Hematopoietic multipotent progenitor cell treated with erythropoietin and hydrocortisone succinate and interleukin-3 and kit ligand, for 15 days (in vitro differentiated cells): ENCODE measurements at regions not wholly inside any gene's neighbourhood (a gene's known extent, or its start where the extent isn't known, plus 50 kb on each side); places are given as distances from the start of the nearest gene placed in this dataset.

Experiments
- DNase-seq: peaks from one replicate; pipeline ENCODE4 v3.0.0-alpha.2; 2015; ENCODE audit warnings: low spot score

DNA sequence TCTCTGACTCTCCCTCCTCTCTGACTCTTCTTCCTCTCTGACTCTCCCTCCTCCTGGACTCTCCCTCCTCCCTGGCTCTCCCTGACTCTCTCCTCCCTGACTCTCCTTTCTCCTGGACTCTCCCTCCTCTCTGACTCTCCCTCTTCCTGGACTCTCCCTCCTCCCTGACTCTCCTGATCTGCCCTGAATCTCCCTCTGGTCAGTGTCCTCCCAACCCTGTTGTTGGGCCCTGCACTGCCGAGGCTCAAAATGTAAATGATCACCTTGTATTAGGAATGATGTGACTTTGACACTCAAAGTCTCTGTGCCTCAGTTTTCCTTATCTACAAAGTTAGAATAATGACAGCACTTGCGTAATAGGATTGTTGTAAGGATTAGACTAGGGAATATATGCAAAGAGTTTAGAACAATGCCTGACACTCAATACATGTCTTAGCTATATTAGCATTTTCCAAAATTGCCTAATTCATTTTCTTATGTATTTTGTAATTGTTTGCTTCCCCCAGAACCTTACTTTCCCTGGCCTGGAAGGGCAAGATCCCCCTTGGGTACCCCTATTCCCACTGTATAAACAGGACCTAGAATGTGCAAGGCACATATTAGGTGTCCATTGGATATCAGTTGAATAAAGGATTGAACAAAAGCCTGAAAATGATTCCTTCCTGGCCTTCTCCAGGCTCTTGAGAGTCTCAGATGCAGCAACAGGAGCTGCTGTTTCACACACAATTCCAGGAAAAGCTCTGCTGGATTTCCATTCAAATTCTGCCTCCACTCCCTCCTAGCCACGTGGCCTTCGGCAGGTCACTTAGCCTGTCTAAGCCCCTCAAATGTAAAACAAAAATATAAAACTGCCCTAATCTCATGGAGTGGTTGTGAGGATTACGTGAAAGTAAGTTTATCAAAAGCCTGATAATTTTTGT, 170.1 kb downstream of the INHBB start:
- no peak for DNase-seq

DNA sequence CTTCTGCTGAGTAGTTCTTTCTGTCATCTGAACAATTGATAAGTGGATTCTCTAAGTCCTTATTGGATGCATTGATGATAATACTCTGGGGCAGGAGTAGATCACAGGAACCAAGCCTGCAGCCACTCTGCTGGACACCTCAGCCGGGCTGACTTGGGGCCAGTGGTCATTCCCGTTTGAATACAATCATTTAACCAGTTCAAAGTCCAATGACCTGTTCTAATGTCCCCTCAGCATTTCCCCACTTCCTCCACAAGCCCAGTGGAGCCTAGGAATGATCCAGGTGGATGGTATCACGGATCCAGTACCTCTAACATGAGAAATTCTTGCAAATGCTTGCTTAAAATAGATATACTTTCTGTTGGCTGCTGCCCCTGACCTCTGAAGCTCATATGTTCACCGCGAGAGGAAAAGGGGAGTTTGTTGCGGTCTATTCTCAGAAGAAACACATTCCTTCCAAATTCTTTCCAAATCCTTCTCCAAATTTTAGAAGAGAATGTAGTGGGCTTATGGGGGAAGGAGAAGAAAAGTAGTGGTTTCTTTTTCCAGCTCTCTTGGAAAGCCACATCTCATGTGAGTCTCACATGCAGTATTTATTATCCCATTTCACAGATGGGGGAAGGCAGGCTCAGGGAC, 170.9 kb downstream of the INHBB start:
- no peak for DNase-seq

DNA sequence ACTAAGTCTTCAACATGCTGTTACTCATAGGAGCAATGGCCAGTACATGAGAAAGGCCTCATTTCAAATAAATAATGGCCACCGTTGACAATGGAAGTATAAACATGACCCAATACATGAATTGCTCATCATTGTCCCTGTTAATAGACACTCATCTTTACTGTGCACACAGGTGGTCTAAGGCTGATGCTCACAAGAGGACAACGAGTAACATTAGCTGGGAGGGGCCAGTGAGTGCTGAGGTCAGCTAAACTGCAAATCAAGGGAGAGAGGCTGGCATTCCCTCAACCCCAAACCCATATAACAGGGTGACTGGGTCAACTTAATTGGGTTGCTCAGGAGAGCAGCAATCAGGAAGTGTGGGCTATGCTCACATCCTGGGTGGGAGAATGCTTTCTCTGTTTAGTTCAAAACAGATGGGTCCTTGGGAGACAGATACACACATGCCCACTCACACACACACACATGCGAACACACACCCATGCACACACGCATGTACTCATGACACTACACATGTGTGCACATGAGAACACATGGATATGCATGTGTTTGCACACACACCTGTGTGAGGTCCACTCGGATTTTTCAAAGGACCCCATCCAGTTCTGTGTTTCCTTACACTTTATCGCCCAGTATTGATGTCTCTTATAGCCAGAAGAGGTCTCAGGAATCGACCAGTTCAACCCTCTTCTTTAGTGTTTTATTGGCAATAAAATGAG, 172.0 kb downstream of the INHBB start:
- no peak for DNase-seq

DNA sequence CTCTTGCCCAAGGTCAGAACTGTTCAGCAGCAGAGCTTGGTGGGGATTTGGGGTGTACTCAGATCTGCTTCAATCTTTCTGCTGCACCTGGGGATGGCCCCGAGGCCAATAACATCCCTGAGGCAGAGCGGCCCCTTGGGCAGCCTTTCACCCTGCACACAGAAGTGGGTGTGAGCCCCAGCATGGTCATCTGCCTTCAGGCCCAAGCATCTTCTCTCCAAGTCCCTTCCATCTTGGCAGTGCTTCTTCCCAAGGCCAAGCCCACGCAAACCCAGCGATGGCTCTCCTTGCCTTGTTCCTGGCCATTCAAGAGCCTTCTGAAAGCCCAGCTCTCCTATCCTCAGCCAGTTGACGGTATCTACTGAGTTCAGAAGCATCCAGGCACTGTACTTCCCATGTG, 172.9 kb downstream of the INHBB start:
- DNase-seq = no peak

DNA sequence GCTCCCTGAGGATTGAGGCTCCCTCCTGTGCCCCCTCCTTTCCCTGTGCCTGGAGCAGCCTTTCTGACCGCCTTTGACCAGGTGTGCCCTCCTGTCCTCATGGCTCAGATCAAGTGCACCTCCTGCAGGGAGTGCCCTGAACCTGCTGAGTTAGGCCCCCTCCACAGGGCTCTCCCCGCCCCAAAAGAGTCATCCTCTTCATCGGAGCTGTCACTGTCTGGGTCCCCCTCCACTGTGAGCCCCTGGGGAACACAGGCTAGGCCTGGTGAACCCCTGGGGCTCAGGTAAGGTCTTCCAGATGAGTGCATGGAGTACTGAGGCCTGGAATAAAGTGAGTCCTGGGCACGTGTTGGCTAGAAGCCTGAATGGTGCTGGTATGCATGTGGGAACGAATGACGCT, 173.5 kb downstream of the INHBB start:
- no peak for DNase-seq

DNA sequence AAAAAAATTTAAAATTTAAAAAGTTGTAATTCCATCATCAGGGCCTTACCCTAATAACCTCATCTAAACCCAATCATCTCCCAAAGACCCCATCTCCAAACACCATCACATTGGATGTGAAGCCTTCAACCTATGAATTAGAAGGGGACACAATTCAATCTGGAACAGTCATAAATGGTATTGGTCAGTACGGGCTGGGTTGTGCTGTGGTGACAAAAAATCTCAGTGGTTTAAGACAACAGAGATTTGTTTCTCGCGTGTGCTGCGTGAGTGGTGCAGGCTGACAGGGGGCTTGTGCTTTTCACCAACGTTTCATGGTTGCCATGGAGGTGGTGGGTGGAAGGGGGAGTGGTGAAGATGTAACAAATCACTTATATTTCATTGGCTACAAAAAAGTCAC, 174.5 kb downstream of the INHBB start:
- no peak for DNase-seq

DNA sequence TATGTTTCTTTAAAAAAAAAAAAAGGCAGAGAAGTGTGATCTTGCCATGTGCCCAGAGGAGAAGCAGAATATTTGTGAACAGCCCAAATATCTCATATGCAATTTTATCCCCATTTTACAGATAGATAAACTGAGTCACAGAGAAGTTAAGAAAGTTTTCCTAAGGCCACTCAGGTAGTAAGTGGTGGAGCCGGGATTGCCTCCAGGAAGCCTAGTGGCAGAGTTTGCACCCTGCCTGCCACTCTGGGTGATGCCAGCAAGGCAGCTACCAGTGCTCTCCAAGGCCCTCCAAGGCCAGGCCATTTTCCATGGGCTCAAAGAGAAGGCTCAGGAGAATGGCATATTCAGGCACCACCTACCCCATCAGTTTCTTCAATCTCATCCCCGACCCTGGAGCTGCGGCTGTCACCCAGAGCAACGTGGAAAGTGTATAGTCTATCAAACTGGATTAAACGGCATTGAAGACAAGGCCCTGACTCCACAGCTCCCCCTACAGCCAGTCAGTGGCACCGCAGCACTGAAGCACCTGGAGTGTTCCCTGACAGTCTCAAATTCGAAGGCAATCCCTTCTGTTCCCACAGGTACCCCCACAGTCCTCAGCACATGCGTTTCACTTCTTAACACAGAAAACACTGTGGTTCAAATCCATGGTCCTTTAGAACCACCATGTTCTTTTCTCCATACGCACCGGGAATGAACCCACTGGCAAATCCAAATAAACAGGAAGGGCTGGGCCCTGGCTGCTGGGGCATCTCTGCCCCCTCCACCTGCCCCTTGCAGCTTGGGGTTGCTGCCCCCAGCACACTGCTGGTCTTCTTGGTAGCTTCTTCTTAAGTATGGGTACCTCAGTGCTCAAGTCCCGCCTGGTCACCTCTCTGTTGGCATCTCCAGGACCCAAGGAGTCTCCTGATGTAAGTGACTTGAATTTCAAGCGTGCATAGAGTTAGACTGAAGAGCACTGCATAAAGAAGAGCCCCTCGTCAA, 175.3 kb downstream of the INHBB start:
- DNase-seq = peak; percentile 28

DNA sequence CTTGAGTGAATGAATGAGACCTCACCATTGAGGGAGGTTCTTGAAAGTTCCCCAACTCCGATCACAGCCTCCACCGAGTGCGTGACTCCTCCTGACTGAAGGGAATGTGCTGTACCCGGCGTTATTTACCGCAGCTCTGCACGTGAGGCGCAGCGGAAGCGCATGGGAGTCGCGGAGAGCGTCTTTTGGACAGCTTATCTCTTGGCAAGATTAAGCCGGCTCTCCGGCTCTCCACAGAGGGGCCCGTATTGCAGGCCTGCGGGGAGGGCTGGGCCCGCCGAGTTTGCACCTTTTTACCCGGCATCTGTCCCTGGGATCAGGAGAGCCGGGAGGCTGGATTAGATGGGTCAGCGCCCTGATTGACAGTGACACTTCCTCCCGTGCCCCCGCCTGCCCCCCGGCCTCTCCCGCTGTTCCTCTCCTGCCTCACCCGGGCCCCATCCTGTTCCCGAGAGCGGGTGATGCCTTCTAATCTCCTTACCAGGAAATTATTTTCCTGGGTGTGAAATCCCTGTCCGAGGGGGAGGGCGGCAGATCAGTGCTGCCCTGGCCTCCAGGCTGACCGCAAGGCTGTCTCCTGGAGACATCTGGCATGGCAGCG, 176.3 kb downstream of the INHBB start:
- no peak for DNase-seq

DNA sequence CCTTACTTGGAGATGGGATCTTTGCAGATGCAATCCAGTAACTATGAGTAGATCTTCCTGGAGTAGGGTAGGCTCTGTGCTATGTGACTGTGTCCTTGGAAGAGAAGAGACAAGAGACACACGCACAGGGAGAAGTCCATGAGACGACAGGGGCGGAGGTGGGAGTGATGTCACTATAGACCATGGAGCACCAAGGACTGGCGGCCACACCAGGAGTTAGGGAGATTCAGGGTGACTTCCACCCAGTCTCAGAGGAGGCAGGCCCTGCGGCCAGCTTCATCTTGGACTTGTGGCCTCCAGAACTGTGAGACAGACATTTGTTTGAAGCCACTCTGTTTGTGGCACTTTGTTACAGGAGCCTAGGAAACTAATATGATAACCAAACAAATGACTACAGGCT, 177.8 kb downstream of the INHBB start:
- no peak for DNase-seq

DNA sequence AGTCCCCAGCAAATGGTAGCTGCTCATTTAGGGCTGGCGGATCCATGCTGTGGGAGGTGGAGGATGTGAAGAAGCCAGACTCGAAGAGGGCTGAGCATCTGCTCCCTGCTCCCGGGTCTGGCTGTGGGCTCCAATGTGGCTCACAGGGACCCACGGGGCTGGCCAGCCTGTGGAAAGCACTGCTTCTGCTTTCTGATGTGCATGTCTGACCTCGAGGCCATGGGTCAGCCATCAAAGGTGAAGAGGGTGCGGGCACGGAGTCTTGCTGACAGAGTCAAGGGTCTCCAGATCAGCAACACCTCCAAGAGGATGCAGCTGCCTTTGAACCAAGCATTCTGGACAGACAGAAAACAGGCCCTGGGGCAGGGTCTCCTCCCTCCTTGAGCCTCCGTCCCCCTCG, 178.2 kb downstream of the INHBB start:
- no peak for DNase-seq

DNA sequence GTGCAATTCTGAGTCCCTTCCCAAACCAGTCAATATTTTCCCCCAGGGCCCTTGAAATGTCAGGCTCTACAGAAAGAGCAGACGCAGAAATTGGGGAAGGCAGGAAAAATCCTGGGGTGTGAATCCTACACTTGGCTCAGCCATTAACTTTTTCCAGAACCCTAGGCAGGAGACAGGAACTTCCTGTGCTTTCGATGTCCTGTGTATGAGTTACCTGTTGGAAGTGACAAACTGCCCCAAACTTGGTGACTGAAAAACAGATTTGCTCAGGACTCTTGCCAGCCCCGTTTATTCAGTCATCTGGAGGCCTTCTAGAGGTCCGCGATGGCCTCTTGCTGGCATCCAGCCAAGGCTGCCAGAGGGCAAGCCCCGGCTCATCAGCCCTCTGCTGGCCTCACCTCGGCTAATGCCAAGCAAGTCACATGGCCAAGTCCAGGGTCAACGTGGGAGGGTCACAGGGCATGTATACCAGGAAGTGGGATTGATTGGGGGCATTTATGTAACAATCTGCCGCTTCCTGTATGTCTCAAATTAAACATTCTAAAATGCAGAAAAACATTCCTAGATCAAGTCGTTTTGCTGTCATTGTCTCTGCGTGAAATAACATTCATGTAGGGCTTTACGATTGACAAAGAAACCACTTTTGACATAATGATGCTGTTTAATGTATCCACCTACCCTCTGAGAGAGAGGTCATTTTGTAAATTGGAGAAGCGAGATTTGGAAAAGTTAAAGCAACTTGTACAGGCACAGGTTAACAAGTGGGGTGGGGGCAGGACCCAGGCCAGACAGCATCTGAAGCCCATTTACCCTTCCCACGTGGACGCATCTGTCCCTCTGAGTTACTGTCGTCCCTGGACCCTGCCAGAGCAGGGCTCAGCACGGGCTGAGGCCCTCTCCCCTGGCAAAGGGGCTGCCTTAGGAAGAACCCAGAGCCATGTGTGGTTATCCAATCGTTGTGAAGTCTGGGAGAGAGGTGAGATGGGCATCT, 179.4 kb downstream of the INHBB start:
- DNase-seq = no peak

DNA sequence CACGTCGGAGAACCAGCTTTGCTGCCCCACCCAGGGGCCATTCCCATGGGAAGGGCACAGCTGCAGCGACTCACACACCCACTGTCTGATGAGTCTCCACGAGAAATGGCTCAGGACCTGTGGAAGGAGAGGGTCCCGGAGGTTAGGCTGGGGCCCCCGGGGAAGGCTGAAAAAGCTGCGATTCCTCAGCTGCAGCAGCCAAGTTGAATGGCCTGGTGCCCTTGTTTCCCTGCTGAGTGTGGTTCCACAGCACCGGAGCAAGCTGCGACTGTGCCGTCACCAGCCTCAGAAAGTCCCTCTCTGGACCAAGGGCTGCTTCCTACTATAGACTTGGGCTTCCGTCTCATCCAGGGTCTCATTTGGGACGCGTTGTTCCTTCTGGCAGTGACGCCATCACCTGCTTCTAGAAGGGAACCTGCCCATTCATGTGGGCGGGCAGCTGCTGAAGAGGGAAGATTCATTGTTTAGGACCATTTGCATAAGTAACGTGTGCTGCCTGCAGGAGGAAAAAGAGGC, 180.2 kb downstream of the INHBB start:
- DNase-seq = no peak

DNA sequence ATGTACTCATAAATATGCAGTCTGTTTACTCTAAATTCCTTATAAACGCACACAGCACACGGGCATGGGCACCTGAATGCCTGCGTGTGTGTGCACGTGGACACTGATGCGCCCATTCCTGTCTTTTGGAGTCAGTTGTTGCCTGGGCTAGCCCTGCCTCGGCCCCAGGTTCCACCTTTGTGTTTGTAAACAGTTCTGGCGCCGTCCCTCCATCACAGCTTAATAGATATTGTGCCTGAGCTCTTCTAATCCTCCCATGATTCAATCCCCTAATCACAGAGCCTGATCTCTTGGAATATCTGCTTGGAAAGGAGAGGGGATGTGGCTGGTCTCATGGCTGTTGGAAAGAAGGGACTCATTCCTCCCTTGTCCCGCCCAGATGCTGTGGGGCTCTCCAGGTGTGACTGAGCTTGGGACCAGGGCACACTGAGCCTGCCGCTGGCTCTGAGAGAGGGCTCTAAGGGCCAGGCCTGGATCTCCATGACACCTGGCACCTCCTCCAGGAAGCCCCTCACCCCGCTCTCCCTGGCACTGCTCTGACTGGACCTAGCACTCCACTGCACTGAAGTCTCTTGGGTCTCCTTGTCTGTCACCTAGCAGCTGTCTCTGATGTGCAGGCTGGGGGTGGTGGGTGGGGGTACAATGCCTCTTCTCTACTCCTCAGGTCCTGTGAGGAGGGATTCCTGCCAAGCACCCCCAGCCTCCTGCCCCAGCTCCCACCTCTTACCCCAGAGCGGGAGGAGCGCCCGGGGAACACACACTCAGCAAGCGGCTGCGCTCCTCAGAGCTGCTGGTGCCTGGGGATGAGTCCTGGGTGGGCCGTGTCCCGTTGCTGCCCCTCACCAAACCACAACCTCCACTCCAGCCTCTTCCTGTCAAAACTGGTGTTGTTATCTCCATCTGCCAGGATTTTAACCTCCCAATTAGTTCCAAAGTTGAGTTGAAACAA, 181.3 kb downstream of the INHBB start:
- DNase-seq = no peak

DNA sequence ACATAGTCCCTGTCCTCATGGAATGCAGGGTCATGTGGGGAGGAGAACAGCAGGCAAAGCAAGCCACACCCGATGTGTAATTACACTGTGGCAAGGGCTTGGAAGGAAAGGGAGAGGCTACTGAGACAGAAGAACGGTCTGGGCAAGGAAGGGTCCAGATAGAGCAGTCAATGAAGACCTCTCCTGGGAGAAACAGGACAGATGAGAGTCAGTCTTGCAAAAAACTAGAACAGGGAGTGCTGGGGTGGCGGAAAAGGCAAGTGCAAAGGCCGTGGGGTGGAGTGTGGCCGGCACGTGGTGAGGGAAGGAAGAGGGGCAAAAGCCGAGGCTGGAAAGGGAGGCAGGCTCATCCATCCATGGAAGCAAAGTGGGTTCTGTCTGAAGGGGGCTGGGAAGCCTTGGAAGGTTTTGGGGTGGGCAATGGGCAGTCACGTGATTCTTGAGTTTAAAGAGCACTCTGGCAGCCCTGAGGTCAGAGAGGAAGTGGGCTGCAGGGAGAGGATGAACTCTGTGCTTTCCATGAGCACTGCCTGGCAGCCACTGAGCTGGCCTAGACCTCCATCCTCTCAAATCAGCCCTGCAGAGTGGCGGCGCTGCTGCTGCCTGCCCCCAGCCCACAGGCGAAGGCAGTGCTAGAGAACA, 182.2 kb downstream of the INHBB start:
- no peak for DNase-seq

DNA sequence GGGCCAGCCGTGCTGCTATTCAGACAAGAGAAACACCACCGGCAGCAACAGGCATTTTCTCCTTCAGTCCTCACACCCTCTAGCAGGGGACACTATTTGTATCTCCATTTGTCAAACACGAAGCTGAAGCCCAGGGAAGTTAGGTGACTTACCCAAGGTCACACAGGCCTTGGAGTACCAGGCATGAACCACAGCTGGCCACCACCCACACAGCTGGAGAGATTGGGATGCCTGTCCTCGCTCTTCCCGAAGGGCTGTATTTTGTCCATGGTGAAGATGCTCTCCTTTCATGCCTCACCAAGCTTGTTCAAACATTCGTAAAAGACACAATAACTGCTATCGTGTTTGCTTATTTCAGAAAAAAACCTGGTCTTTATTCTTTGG, 182.7 kb downstream of the INHBB start:
- no peak for DNase-seq

DNA sequence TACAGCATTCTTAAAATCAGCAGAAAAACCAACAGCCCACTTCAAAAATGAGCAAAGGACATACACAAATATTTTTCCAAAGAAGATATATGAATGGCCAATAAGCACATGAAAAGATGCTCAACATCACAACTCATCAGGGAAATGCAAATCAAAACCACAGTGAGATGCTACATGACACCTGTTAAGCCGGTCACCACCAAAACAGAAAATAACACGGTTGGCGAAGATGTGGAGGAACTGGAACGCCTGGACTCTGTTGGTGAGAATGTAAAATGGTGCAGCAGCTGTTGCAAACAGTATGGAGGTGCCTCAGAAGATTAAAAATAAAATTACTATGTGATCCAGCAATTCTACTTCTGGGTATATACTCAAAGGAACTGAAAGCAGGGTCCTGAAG, 184.8 kb downstream of the INHBB start:
- no peak for DNase-seq

DNA sequence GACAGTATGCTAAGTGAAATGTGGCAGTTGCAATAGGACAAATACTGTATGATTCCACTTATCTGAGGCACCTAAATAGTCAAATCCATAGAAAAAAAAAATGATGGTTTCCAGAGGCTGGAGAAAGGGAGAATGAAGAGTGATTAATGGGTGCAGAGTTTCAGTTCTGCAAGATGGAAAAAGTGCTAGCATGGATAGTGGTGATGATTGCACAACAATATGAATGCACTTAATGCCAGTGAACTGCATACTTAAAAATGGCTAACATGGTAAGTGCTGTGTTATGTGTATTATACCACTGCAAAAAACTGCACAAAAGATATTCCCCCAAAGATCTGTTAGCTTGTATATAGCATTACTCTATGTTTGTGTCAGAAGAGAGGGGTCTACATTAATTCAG, 185.4 kb downstream of the INHBB start:
- DNase-seq = no peak
